ENCODE measurements at regions not wholly inside any gene's neighbourhood (a gene's known extent, or its start where the extent isn't known, plus 50 kb on each side); places are given as distances from the start of the nearest gene placed in this dataset.
A peak's percentile ranks its signal among the peaks of the same experiment; 100 is the strongest.

- no peak for TF ChIP-seq CTCF (IDR thresholded peaks at IDR 0.05; ENCODE audit: insufficient read depth, low read length, poor library complexity, severe bottlenecking)
- no peak for TF ChIP-seq EZH2phosphoT487 (conservative IDR thresholded peaks at IDR 0.05; ENCODE audit: low read length)
- H3F3A ChIP-seq (ENCODE audit: insufficient read depth): peaks cover 20% of the 10 kb centered on the region
- H3K27me3 ChIP-seq (ENCODE audit: low read length): no peaks in the 10 kb centered on the region
- no peak overlapping the region for H3K4me2 ChIP-seq (ENCODE audit: low read depth, low read length, poor library complexity, severe bottlenecking)
- no peaks in the 10 kb centered on the region for H3K79me2 ChIP-seq (ENCODE audit: insufficient read depth, low read length)
- no peak overlapping the region for H3K27ac ChIP-seq (ENCODE audit: low read depth, low read length)
- H4K20me1 ChIP-seq (ENCODE audit: low read depth, low read length): no peaks in the 10 kb centered on the region
- H3K9me3 ChIP-seq (ENCODE audit: insufficient read depth, low read length): no peaks in the 10 kb centered on the region
- H2AFZ ChIP-seq (ENCODE audit: low read depth, low read length, severe bottlenecking): peak overlapping the region; percentile 78
- no peak overlapping the region for H3K4me3 ChIP-seq (ENCODE audit: insufficient read depth, low read length, poor library complexity, severe bottlenecking)
- H3K9ac ChIP-seq (ENCODE audit: low read length): no peak overlapping the region
- no peaks in the 10 kb centered on the region for H3K9me2 ChIP-seq (replicated peaks; ENCODE audit: insufficient read depth, low read length)
- H3K36me3 ChIP-seq (ENCODE audit: low read length): no peaks in the 10 kb centered on the region; the same call in 1 of the 2 replicates
Measured at GRCh38 chr14:40296821-40297220, 864.6 kb upstream of the FBXO33 start.

- no peaks in the 10 kb centered on the region for H4K20me1 ChIP-seq (ENCODE audit: low read depth, low read length)
- H3K4me2 ChIP-seq (ENCODE audit: low read depth, low read length, poor library complexity, severe bottlenecking): peak overlapping the region; percentile 70
- peak overlapping the region; percentile 19 for H3K4me3 ChIP-seq (ENCODE audit: insufficient read depth, low read length, poor library complexity, severe bottlenecking)
- H3K27ac ChIP-seq (ENCODE audit: low read depth, low read length): peak overlapping the region; percentile 90
- no peaks in the 10 kb centered on the region for H3K27me3 ChIP-seq (ENCODE audit: low read length)
- H3K36me3 ChIP-seq (ENCODE audit: low read length): no peaks in the 10 kb centered on the region; the same call in 1 of the 2 replicates
- H3K79me2 ChIP-seq (ENCODE audit: insufficient read depth, low read length): no peaks in the 10 kb centered on the region
- peak overlapping the region; percentile 54 for H3K9ac ChIP-seq (ENCODE audit: low read length)
- no peaks in the 10 kb centered on the region for H3K9me2 ChIP-seq (replicated peaks; ENCODE audit: insufficient read depth, low read length)
- H2AFZ ChIP-seq (ENCODE audit: low read depth, low read length, severe bottlenecking): peak overlapping the region; percentile 78
- TF ChIP-seq CTCF (IDR thresholded peaks at IDR 0.05; ENCODE audit: insufficient read depth, low read length, poor library complexity, severe bottlenecking) (no peak), EZH2phosphoT487 (conservative IDR thresholded peaks at IDR 0.05; ENCODE audit: low read length) (no peak)
- peaks cover 20% of the 10 kb centered on the region for H3F3A ChIP-seq (ENCODE audit: insufficient read depth)
- H3K9me3 ChIP-seq (ENCODE audit: insufficient read depth, low read length): no peaks in the 10 kb centered on the region; the same call in 1 of the 2 replicates
Measured at GRCh38 chr14:40292664-40293063, 860.4 kb upstream of the FBXO33 start.

- Histone ChIP-seq H3K4me2 (ENCODE audit: low read depth, low read length, poor library complexity, severe bottlenecking) (peak overlapping the region; percentile 51), H2AFZ (ENCODE audit: low read depth, low read length, severe bottlenecking) (peak overlapping the region; percentile 14), H4K20me1 (ENCODE audit: low read depth, low read length) (no peaks in the 10 kb centered on the region), H3K9me3 (ENCODE audit: insufficient read depth, low read length) (0 out of 2 replicates have a peak, but pooled peaks cover 7% of the 10 kb centered on the region), H3K9ac (ENCODE audit: low read length) (no peak overlapping the region), H3K79me2 (ENCODE audit: insufficient read depth, low read length) (no peaks in the 10 kb centered on the region), H3K27ac (ENCODE audit: low read depth, low read length) (no peak overlapping the region), H3K4me3 (ENCODE audit: insufficient read depth, low read length, poor library complexity, severe bottlenecking) (no peak overlapping the region), H3K36me3 (ENCODE audit: low read length) (0 out of 2 replicates have a peak, but pooled peaks cover 2% of the 10 kb centered on the region), H3K27me3 (ENCODE audit: low read length) (no peaks in the 10 kb centered on the region), H3K9me2 (replicated peaks; ENCODE audit: insufficient read depth, low read length) (no peaks in the 10 kb centered on the region), H3F3A (ENCODE audit: insufficient read depth) (no peaks in the 10 kb centered on the region)
- TF ChIP-seq CTCF (IDR thresholded peaks at IDR 0.05; ENCODE audit: insufficient read depth, low read length, poor library complexity, severe bottlenecking): no peak
- no peak for TF ChIP-seq EZH2phosphoT487 (conservative IDR thresholded peaks at IDR 0.05; ENCODE audit: low read length)
Measured at GRCh38 chr14:40282196-40282595, 850.0 kb upstream of the FBXO33 start.
